Superior temporal gyrus (tissue), 1 donor: ENCODE measurements at regions not wholly inside any gene's neighbourhood (a gene's known extent, or its start where the extent isn't known, plus 50 kb on each side); places are given as distances from the start of the nearest gene placed in this dataset.
"Not testable (repeated sequence)": the region's sequence is repeated elsewhere in the genome, so short reads cannot be mapped to it uniquely, and the experiment has no call there.

ENCODE experiments used
- DNase-seq: peaks from one replicate; pipeline ENCODE4 v3.0.0-alpha.2; 2016; ENCODE audit errors: extremely low spot score

DNA sequence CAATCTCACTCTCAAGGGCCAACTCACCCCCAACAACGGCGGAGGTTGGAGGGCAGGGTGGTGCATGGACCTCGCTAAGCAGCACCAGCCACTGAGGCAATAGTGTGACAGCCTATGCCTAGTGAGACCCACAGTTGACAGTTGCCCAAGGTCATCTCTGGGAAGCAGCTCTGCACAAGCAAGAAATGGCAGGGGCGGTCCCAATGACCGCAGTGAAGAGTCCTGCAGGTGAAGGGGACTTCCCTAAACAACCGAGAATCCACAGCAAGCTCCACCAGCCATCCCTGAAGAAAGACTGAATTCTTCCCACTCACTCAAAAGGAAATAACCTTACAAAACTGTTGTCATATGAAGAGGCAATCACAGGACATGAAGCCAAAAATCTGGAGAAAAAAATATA is 313.4 kb upstream of the ID2 start:
- no peak for DNase-seq

DNA sequence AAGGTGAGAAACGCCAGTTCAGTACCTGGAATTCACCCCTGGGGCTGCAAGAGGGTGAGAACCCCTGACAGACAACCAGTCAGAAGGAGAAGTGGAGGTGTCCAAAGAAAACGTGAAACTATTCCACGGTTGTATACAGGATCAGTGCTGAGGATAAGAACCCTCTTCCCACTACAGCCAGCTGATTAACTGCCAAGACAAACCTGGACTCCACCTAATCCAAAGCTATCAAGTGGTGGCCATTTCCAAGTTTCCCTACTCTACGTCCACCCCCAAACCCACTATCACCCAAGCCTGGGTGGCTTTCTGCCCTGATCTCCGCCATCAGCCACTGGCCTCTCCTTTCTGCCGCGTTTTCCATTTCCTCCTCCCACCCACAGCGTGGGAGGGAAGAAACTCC is 312.3 kb upstream of the ID2 start:
- DNase-seq = no peak

DNA sequence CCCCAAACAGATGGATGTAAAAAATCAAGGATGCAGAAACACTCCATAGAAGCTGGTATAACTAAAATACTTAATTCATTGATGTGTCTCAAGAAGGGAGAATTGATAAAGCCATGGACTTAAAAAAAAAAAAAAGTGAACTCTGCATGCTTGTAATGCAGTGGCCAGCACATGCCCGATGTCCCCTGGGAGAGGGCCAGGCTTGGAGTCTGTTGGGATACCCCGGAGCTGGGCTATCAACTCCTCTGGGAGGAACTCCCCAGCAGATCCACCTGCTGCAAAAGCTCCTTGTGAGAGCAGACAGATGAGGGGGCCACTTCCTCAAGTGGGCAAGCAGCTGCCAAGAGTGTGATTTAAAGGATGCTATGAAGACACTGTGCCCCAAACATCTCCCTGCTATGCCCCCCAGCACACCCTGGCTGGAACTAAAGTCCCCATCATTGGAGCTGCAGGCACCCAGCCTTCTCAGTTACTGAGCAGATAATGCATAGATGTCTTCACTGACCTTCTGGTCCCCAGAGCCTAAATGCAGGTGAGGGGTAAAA is 311.5 kb upstream of the ID2 start:
- DNase-seq = no peak

DNA sequence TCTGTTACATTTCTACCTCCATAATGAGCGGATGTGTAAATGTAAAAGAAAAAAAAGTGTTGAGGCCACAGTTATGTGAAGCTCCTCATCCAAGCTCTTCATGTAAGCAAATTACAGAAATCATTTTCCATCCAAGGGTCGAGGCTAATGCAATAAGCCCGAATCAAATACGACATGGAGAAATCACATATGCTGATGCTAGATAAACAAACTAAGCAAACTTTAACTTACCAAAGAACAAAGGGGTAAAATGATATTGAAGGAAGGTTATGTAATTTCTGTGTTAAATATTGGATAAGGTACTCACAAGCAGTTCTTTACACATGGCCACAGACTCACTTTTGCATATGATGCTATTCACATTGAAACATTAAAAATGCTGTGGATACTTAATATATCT is 310.2 kb upstream of the ID2 start:
- DNase-seq = no peak

DNA sequence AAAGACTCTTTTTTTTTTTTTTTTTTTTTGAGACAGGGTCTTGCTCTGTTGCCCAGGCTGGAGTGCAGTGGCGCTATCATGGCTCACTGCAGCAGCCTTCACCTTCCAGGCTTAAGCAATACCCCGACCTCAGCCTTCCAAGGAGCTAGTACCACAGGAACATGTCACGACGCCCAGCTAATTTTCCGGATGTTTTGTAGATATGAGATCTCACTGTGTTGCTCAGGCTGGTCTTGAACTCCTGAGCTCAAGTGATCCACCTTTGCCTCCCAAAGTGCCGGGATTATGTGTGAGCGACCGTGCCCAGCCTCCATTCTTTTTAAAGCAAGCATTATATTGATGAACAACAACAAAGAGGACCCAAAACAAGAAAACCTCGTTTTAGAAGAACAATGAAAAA is 307.1 kb upstream of the ID2 start:
- no peak for DNase-seq

DNA sequence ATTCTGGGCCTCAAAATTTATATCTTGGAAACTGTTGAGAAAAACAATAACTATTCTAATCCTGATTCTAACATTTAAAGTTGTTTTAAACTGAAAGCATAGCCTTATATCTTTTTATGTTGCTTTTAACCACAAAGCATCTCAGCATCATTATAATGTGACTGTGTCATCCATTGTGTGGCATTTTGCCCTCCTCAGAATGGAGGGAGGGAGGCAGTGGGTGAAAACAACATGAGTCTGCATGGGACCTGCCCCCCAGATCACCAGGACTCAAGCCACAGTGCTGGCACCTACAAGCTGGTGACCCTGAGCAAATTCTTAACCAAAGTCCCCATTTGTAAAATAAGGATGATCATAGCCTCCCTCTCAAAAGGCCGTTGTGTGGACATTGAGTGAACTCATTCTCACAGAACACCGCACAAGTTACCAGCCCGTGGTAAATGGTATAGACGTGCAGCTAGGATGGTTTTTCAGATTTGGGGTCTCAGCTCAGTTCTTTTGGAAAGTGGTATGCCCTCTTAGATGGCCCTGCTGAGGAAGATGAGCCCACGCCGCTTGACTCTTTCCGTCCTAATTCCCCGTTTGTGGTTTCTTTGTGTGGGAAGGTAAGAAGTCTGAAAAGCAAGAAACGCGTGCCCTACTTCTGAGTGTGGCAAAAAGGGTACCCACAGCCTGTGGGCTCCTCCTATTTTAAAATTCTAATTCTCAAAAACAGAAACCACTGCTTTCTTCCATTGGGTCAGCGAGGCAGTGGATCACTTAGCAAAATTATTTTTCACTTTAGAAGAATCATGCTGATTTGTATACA is 305.0 kb upstream of the ID2 start:
- DNase-seq = no peak

DNA sequence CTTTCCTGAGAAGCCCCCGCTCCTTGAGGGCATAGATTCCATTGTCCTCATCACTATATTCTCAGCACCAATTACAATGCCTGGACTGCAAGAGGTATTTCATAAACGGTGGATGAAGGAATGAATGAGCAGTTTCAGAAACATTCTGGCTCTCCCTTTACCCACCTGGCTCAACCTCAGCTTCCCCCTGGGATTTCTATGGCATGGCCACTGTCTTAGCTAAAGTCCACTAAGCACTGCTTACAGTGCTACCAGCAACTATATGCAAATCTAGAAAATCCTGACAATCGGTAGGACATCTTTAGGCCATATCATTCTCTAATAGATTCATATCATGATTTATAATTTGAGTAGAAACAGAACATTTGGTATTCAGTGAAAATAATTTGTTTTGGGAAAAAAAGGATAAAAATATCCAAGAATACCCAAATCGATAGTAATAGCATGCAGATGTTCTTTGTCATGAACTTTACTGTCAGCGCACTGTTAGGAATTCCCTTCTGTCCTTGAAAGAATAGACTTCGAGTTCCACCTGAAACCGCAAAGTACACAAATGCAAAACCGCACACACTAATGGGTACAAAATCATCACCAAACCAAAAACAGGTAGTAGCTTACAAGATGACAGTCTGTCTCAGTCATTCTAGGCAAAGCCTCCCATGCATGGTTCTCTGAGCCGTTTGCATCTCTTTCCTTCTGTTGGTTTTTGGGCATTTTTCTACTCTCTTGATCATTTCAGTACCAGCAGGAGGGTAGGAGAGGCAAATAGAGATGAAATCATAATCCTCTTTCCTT is 303.6 kb upstream of the ID2 start:
- no peak for DNase-seq

DNA sequence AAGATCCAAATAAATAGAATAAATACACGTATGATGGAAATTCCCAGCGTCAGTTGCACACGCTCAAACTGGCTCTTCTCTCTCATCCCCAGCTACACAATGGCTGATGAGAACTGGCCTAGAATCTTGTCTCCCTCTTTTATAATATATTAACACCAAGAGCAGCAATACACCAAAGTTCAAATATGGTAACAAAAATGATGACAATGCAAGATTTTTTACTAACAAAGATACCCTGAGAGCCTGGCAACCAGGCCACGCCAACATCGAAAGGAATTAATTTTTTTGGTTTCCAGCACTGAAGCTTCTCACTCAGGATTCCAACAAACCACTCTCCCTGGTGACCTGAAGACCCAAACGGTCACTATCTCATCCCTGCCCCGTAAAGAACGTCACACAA is 302.7 kb upstream of the ID2 start:
- DNase-seq = no peak

DNA sequence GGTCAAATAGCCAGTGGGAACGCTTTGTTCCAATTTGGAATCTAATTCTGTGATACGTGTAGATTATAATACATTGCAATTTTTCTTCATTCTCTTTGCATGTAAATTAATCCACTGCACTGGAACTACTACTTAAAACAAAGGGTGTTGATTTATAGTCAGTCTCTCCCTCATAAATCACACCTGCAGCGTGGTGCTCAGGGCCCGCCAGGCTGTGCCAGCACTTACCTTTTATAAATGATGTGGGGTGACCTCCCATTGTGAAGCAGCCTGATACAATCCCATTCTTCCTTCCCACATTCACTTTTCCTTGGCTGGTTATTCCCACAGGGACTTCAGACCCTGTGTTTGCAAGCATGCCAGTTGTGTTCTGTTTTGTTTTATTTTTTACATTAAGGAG is 302.3 kb upstream of the ID2 start:
- no peak for DNase-seq

DNA sequence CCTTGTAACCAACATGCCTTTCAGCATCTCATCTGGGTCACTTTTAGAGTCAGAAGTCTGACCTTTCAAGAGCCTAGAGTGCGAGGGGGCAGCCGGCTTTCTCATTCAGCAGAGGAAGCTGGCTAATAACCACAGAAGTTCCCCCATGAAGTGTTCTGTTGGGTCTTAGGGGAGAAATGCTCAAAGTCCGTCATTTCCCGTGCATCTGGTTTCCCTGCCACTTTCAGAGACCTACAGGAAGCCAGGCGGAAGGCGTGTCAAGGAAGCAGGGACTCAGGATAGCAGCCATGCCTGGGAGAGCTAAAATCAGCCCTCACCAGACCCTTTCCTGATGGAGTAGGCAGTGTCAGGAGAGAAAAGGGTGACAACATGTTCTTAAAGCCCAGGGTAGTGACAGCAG is 301.8 kb upstream of the ID2 start:
- no peak for DNase-seq

DNA sequence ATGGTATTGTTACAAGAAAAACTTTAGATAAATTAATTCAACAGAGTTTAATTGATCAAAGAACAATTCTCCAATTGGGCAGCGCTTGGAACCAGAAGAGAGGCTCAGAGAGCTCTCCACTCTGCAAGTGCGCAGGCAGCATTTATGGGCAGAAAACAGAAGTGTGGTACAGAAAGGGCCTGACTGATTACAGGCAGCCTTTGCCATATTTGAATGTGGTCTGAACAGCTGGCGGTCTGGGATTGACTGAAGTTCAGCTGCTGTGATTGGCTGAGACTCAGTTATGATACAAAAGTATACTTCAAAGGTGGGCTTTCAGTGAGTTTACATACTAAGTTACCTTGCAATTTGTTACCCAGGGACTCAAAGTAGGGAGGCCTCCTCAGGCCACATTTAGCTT is 301.3 kb upstream of the ID2 start:
- no peak for DNase-seq

DNA sequence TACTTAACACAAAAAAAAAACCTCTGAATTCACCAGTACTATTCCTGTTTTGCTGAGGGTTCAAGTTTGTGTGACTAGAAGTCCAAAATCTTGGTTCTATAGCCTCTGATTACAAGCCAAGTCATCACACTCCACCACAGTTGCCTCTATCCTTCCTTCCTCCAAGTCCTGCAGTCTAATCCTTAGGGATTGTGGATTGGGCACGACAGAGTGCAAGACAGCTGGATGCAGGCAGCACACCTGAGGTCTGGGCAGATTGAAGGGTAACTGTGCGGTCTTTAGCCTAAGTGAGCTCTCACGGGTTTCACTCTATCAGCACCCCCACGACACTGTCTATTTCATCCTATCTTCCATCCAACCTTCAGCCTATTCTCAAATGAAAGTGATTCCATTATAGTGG is 299.4 kb upstream of the ID2 start:
- DNase-seq = no peak

DNA sequence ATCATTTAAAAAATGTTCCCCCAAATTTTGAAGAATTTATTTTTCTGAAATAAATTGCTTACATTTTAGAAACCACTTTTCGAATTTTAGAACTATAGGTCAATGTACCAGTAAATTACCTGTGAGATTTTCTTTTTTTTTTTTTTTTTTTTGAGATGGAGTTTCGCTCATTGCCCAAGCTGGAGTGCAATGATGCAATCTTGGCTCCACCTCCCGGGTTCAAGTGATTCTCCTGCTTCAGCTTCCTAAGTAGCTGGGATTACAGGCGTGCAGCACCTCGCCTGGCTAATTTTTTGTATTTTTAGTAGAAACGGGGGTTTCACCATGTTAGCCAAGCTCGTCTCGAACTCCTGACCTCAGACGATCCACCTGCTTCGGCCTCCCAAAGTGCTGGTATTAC is 295.1 kb upstream of the ID2 start:
- not testable (repeated sequence) for DNase-seq

DNA sequence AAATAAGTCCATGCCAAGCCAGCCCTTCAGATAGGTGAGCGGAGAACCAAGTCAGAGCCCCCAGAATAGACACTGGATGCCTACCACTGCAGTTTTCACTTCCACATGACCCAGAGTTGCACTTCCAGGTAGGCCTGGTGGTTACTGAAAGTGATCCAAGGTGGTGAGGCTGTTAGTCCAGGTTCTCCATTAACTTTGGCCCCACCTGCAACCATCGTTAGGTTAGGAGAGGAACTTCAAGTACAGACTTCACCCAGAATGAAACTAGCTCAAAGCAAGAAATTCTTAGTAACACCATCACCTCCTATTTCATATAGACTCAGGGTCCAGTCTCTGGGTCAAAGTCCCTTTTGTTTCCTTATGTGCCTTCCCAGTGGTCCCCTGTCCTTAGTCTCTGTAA is 293.1 kb upstream of the ID2 start:
- no peak for DNase-seq

DNA sequence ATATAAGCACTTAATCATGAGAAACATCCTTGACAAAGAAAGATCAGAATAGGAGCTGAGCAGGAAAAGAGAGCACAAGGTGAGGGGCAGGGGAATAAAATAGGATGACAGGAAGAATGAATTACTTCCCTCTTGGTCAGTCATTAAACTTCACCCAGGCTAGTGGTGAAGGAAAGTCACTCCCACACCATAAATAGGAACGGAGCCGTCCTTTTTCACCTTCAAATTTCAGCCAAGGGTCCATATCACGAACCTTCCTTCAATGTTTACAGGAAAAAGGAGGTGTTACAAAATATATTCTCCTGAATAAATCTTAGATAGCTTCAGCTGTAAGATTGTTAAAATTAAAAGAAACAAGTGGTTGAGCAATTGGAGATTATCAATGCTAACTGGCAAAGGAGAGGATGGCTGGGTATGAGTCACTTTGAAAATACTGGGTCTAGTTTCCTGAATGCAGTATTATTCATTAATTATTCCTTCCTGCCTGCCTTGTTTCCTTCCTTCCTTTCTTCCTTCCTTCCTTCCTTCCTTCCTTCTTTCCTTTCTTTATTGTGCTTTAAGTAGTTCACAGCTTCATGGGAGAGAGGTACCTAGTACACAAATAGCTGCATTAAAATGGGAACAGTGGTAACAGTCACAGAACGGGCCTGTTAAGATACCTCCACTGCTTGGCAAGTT is 292.3 kb upstream of the ID2 start:
- no peak for DNase-seq

DNA sequence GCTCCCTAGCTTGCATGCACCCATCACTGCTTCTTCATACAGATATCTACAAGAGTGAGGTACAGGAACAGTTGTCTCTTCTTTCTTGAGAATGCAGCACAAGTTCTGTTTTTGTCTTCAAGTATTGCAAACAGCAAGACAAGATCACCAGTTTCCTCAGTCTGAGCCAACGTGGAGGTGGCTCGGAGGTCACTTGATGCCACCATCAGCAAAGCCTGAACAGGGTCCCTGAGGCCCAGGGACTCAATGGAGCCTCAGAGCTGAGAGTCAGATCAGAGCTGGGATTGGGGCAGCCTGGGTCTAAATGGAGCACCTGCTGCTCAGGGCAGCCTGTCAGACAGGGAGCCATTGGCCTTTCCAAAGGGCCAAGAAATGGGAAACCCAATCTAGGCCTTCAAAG is 290.7 kb upstream of the ID2 start:
- DNase-seq = no peak

DNA sequence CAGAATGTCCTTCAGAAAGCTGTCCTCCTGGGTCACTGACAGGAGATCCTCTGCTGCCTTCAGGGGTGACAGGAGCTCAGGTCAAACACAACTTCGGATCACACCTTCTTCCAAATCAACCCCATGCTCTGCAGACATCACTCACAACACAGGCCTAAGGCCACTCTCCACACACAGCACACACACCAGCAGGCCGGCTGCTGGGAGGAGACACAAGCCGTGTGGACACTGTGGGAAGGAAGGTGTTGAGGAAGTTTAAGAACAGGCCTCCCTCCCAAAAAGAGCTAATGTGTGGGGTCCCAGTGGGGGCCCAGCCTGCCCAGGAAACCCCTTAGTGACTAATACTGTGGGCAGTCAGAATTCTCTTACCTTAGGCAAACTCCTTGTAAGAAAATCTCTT is 290.3 kb upstream of the ID2 start:
- DNase-seq = no peak

DNA sequence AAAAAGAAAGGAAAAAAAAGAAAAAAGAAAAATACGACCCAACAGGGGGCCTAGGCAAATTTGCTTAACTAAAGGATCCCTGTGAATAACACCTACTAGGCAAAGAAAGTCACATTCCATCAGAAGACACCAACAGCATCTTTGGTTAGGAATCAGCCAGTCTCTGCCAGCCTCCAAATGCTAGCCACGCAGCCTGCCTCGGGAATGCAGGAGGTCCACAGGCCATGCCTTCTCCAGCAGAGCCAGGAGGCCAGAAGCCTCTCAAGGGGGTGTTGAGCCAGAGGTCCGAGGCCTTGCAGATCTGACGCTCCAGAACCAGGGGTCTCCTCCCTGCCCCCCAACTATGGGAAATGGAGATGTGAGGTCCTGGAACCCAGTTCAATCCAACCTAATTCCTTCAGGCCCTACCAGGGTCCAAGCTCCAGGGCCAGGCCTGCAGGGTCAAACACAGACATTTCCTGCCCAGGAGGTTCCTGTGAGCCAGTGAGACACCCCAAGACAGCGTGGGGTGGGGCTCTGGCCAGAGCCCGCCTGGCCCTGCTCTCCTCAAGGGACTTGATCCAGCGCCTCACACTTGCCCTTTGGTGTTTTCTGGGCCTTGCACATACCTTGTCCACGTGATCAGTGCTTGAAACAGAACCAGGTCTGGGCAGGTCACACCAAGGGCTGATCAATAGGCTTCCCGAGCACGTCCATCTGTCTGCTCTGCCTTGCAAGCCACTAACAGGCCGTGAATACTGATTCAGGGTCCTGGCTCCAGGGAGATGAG is 289.6 kb upstream of the ID2 start:
- no peak for DNase-seq

DNA sequence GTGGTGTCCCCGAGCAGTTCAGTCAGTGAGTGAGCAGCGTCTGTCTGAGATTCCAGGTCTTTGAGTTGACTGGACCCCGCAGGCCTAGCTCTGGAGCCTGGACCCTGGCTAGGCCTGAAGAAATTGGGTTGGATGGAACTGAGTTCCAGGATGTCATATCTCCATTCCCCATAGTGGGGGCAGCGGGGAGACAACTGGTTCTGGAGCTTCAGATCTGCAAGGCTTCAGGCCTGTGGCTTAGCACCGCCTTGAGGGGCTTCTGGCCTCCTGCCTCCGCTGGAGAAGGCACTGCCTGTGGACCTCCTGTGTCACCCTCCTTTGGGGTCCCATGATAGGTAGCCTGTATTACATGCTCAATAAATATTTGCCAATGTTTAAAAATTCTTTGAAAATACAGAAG is 288.4 kb upstream of the ID2 start:
- DNase-seq = no peak

DNA sequence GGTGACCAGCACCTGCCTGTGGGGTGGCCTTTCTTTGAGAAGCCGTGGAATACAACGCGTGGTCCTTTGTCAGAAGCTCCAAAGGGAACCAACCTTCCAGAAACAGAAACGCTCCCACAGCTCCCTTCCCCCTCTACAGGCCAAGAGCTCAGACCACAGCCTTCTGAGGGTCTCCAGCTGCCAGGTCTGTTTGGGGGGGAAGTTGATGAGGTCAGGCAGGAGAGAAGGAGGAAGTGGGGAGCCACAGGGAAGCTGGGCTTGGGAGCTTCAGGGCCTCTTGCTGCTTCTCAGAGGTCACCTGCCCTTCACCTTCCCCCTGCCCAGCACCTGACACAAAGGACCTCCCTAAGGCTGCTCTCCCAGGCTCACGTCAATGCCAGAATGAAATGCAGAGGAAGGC is 287.7 kb upstream of the ID2 start:
- DNase-seq = no peak

DNA sequence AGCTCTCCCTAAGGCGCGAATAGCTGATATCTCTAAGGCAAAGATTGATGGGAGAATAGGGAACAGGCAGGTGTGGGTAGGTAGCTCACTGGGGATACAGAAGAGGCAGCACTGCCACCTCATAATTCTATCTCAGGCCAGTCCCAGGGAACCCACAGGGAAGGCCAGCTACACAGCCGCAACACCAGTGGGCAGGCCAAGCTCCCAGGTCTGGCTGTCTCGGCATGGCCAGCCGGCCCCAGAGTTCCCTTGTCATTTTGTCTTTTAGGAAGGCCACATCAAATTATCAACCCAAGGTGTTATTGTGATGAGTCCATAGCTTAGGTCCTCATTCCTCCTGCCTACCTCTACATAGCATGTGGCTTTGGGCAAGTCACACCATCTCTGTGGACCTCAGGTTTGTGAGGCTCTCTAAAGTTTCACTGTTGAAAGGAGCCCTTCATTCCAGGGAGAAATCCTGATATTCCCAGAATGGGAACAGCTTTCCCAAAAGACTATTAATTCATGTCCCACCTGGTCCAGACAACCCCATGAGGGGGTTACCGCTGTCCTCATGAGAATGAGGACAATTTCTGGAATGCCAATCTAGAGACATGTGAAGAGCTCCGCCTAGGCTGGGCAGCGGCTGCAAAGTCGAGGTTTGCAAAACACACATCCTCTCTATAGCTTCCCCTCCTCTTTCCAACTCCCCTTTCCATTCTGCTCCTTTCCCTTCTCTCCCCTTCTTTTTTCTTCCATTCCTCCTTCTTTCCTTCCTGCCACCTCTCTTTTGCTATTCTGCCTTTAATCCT is 287.1 kb upstream of the ID2 start:
- no peak for DNase-seq
